Upper lobe of right lung (tissue), 1 donor: ENCODE measurements at regions not wholly inside any gene's neighbourhood (a gene's known extent, or its start where the extent isn't known, plus 50 kb on each side); places are given as distances from the start of the nearest gene placed in this dataset.

Experiments used
- ATAC-seq: fragments of 200-7000 bp; cut with Tn5 transposase; one replicate; pipeline ENCODE4 v1.9.1; 2020; ENCODE audit warnings: mild to moderate bottlenecking, moderate library complexity
- DNase-seq: peaks from one replicate; pipeline ENCODE4 v3.0.0-alpha.2; 2020
- H3K27ac ChIP-seq: fragments of 200-600 bp; one replicate; pipeline ENCODE4 v1.8.0; 2022
- H3K27me3 ChIP-seq: fragments of 200-600 bp; one replicate; pipeline ENCODE4 v1.8.0; 2022; ENCODE audit warnings: mild to moderate bottlenecking
- H3K36me3 ChIP-seq: fragments of 200-600 bp; one replicate; pipeline ENCODE4 v1.8.0; 2022
- H3K4me1 ChIP-seq: fragments of 200-600 bp; one replicate; pipeline ENCODE4 v1.8.0; 2022
- H3K4me3 ChIP-seq: fragments of 200-600 bp; one replicate; pipeline ENCODE4 v1.8.0; 2022; ENCODE audit warnings: mild to moderate bottlenecking
- H3K9me3 ChIP-seq: fragments of 200-600 bp; one replicate; pipeline ENCODE4 v1.8.0; 2022
- intact Hi-C: fragments of 100-400 bp; cut with DNase I; formaldehyde crosslinking; loops from one replicate; pipeline ENCODE4 v1.11.0; 2022
- TF ChIP-seq, protein P1 (sequence below): fragments of 200-600 bp; IDR thresholded peaks from one replicate; pipeline ENCODE4 v1.8.0; 2022; ENCODE audit warnings: antibody characterized with exemption
- donor health status: DM: no; HTN: yes; CAD: no; lungs with severe emphysema.

DNA sequence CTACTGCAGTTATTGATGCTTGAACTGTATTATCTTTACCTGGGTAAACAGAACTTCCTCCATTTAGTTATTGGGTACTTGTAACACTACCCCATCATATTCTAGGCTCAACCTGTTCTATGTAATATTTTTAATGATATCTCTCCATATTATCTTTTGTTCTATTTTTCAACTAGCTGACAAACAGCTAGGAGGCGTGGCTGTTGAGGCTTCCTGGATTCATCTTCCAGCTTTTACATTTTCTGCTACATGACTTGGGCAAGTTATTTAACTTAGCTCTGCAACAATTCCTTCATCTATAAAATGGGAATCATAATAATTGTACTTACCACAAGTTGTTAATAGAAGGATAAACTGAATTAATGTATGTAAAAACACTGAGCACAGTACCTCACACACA lies 349.3 kb downstream of the PTTG2 start:
- TF ChIP-seq, protein P1, sequence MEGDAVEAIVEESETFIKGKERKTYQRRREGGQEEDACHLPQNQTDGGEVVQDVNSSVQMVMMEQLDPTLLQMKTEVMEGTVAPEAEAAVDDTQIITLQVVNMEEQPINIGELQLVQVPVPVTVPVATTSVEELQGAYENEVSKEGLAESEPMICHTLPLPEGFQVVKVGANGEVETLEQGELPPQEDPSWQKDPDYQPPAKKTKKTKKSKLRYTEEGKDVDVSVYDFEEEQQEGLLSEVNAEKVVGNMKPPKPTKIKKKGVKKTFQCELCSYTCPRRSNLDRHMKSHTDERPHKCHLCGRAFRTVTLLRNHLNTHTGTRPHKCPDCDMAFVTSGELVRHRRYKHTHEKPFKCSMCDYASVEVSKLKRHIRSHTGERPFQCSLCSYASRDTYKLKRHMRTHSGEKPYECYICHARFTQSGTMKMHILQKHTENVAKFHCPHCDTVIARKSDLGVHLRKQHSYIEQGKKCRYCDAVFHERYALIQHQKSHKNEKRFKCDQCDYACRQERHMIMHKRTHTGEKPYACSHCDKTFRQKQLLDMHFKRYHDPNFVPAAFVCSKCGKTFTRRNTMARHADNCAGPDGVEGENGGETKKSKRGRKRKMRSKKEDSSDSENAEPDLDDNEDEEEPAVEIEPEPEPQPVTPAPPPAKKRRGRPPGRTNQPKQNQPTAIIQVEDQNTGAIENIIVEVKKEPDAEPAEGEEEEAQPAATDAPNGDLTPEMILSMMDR = no peak
- DNase-seq (no peak), ATAC-seq (no peak)
- Histone ChIP-seq H3K36me3 (no peaks in the 10 kb centered on the region), H3K4me1 (no peaks in the 10 kb centered on the region), H3K4me3 (no peak overlapping the region), H3K9me3 (no peaks in the 10 kb centered on the region), H3K27me3 (no peaks in the 10 kb centered on the region), H3K27ac (no peak overlapping the region)
- intact Hi-C loops = no loop called here

GRCh38 chr4:38310446-38311043 lies 350.3 kb downstream of the PTTG2 start:
- peak; percentile 35 for ATAC-seq
- intact Hi-C loops = no loop called here
- no peak for DNase-seq
- TF ChIP-seq, protein P1 = no peak
- Histone ChIP-seq H3K27ac (no peak overlapping the region), H3K36me3 (no peaks in the 10 kb centered on the region), H3K4me3 (no peak overlapping the region), H3K9me3 (no peaks in the 10 kb centered on the region), H3K27me3 (no peaks in the 10 kb centered on the region), H3K4me1 (no peaks in the 10 kb centered on the region)

- Histone ChIP-seq H3K4me3 (no peak overlapping the region), H3K36me3 (no peaks in the 10 kb centered on the region), H3K27ac (no peak overlapping the region), H3K4me1 (no peaks in the 10 kb centered on the region), H3K27me3 (no peaks in the 10 kb centered on the region), H3K9me3 (no peaks in the 10 kb centered on the region)
- TF ChIP-seq, protein P1 = no peak
- intact Hi-C loops = no loop called here
- no peak for DNase-seq
- peak; percentile 45 for ATAC-seq
These were observed 351.4 kb downstream of the PTTG2 start for GRCh38 chr4:38311495-38312126.

DNA sequence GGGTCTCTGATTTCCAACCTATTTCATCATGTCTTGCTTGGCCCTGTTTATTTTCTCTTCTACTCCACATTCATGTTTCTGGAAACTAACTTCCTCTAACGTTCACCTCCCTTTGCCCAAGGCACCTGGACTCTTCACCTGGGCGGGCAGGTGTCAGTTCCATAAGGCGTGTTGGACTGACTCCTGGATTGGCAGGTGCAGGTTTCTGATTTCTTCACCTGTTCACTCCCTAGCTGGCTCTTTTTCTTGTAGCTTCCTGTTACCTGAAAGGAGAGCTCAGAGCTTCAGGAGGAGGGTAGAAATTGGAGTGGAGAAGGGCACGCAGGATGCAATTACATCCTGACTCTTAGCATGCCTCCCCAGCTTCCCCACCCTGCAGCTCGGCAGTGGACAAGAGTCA lies 350.8 kb upstream of the KLF3 start:
- DNase-seq = no peak
- ATAC-seq = peak; percentile 33

DNA sequence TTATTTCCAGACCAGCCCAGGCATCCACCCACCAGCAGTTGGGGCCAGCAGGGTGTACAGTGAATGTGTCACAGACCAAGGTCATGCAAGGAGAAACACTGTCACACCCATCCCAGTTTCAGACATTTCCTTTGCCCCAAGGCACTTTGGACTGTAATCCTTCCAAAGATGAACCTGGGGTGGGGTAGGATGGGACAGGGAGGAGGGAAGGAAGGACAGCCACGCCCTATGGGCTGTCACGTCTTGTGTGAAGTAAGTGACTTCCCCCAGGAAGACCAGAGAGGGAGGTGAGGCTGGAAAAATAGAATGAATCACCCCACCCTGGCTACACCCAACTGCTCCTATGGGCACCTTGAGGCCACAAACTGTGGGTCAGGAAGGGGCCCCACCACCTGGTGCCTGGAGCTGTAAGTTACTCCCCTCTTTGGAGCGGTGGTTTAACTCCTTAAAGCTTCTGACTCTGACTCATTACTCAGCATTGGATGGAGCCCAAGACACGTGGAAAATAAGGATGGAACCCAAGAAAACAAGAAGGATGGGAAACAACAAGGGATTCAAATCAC lies 349.9 kb upstream of the KLF3 start:
- Histone ChIP-seq H3K36me3 (no peaks in the 10 kb centered on the region), H3K27me3 (no peaks in the 10 kb centered on the region), H3K9me3 (no peaks in the 10 kb centered on the region), H3K4me1 (peaks cover 6% of the 10 kb centered on the region), H3K4me3 (no peak overlapping the region), H3K27ac (no peak overlapping the region)
- DNase-seq (no peak), ATAC-seq (no peak)
- TF ChIP-seq, protein P1 = no peak
- intact Hi-C loops = no loop called here

More for the DNA sequence above, 350.8 kb upstream of the KLF3 start:
- intact Hi-C loops = no loop called here
- Histone ChIP-seq H3K27ac (no peak overlapping the region), H3K36me3 (no peaks in the 10 kb centered on the region), H3K4me1 (peaks cover 2% of the 10 kb centered on the region), H3K9me3 (no peaks in the 10 kb centered on the region), H3K4me3 (no peak overlapping the region), H3K27me3 (no peaks in the 10 kb centered on the region)
- TF ChIP-seq, protein P1 = no peak
